Stimulated activated CD4-positive, alpha-beta T cell treated with anti-CD3 and anti-CD28 coated beads, Interleukin-4, amount 100 ng/mL, for 48 hours (primary cell): ENCODE measurements at regions not wholly inside any gene's neighbourhood (a gene's known extent, or its start where the extent isn't known, plus 50 kb on each side); places are given as distances from the start of the nearest gene placed in this dataset.

Experiments used
- DNase-seq, 2 donors: peaks; one replicate each; pipeline ENCODE4 v3.0.0-alpha.2; 2020; ENCODE audit warnings: low read depth in 2 of 2

- no peak for DNase-seq
These were observed 80.8 kb upstream of the CERS6 start for GRCh38 chr2:168375195-168375798.

- DNase-seq: no peak
These were observed 77.0 kb upstream of the CERS6 start for GRCh38 chr2:168378960-168379669.

- DNase-seq: no peak
These were observed 75.6 kb upstream of the CERS6 start for GRCh38 chr2:168380500-168380899.

GRCh38 chr2:168392024-168392423 is 64.0 kb upstream of the CERS6 start:
- no peak for DNase-seq

- DNase-seq: no peak
These were observed 63.3 kb upstream of the CERS6 start for GRCh38 chr2:168392797-168393196.

- DNase-seq: no peak
These were observed 61.8 kb upstream of the CERS6 start for GRCh38 chr2:168394262-168394661.

GRCh38 chr2:168396131-168396530 is 59.9 kb upstream of the CERS6 start:
- no peak for DNase-seq

- no peak for DNase-seq
These were observed 58.4 kb upstream of the CERS6 start for GRCh38 chr2:168397629-168398028.

GRCh38 chr2:168401048-168401556 is 55.0 kb upstream of the CERS6 start:
- no peak for DNase-seq

GRCh38 chr2:168401771-168402170 is 54.3 kb upstream of the CERS6 start:
- DNase-seq: no peak

- DNase-seq: no peak
These were observed 53.5 kb upstream of the CERS6 start for GRCh38 chr2:168402531-168402930.

- no peak for DNase-seq
These were observed 52.3 kb upstream of the CERS6 start for GRCh38 chr2:168403736-168404135.

- no peak for DNase-seq
These were observed 51.3 kb upstream of the CERS6 start for GRCh38 chr2:168404764-168405163.
